Prostate gland (tissue), 2 donors: ENCODE measurements at regions not wholly inside any gene's neighbourhood (a gene's known extent, or its start where the extent isn't known, plus 50 kb on each side); places are given as distances from the start of the nearest gene placed in this dataset.

Source experiments
- DNase-seq: peaks from one replicate; pipeline ENCODE4 v3.0.0-alpha.2; 2019; ENCODE audit warnings: low spot score
- H3K27ac ChIP-seq, 2 donors: fragments of 200-600 bp; sonication (generic); 2 replicates each; pipeline ENCODE4 v1.5.1; 2017 to 2019
- H3K27me3 ChIP-seq: fragments of 200-600 bp; sonication (generic); replicated peaks from 2 replicates; pipeline ENCODE4 v1.5.1; 2019; ENCODE audit not compliant: insufficient read depth
- H3K36me3 ChIP-seq, 2 donors: fragments of 200-600 bp; sonication (generic); 1 replicate in 1 of 2; 2 replicates in 1 of 2; pipeline versions ENCODE4 v1.5.1 to v1.8.1; 2017 to 2019
- H3K4me1 ChIP-seq: fragments of 200-600 bp; sonication (generic); replicated peaks from 2 replicates; pipeline ENCODE4 v1.5.1; 2019
- H3K4me3 ChIP-seq, 2 donors: fragments of 200-600 bp; sonication (generic); 2 replicates each; pipeline ENCODE4 v1.5.1; 2017 to 2019
- H3K9me3 ChIP-seq: fragments of 200-600 bp; sonication (generic); 2 replicates; pipeline ENCODE4 v1.5.1; 2017
- CTCF ChIP-seq, 4 experiments: fragments of 200-600 bp in 2 of 4; fragments of 450-650 bp in 2 of 4; sonication (generic) in 2 of 4; IDR thresholded peaks; 1 replicate in 3 of 4; 2 replicates in 1 of 4; pipeline ENCODE4 v1.5.1; 2016 to 2019; ENCODE audit warnings: antibody characterized with exemption in 4 of 4, mild to moderate bottlenecking in 2 of 4, moderate library complexity in 2 of 4
- POLR2A ChIP-seq: fragments of 450-650 bp; IDR thresholded peaks from one replicate; pipeline ENCODE4 v1.6.1; 2016; ENCODE audit warnings: antibody characterized with exemption, mild to moderate bottlenecking
- POLR2AphosphoS5 ChIP-seq: sonication (generic); formaldehyde crosslinking; IDR thresholded peaks from one replicate; pipeline ENCODE4 v1.6.1; 2017; ENCODE audit warnings: antibody characterized with exemption
- WGBS: methylation state at CpG from one replicate; pipeline ENCODE4 v1.1.5; 2018; 5-methylcytosine and 5-hydroxymethylcytosine counted together
- intact Hi-C: fragments of 100-400 bp; cut with DNase I; formaldehyde crosslinking; loops from one replicate; pipeline ENCODE4 v1.14.2; 2022

- no peaks in the 10 kb centered on the region for H3K9me3 ChIP-seq
- no peak for TF ChIP-seq POLR2A
- no peak for TF ChIP-seq POLR2AphosphoS5
- TF ChIP-seq CTCF (IDR thresholded peaks at IDR 0.05): no peak
- no peaks in the 10 kb centered on the region for H3K36me3 ChIP-seq
- intact Hi-C loops: no loop called here
- H3K4me1 ChIP-seq: no peaks in the 10 kb centered on the region
- H3K27me3 ChIP-seq: no peaks in the 10 kb centered on the region
- 94% methylated on average over 5 of the region's 5 CpGs for WGBS
- no peak overlapping the region for H3K4me3 ChIP-seq
- H3K27ac ChIP-seq: no peak overlapping the region
- DNase-seq: no peak
Observed at GRCh38 chrX:95622200-95622599, 1062.4 kb upstream of the DIAPH2 start.

GRCh38 chrX:95626748-95627147 is 1057.9 kb upstream of the DIAPH2 start:
- no peaks in the 10 kb centered on the region for H3K36me3 ChIP-seq
- WGBS: 64% methylated on average over 1 of the region's 1 CpG
- no peaks in the 10 kb centered on the region for H3K9me3 ChIP-seq
- no peak overlapping the region for H3K27ac ChIP-seq
- no peak for TF ChIP-seq POLR2A
- no peak for TF ChIP-seq CTCF (IDR thresholded peaks at IDR 0.05)
- no peak for TF ChIP-seq POLR2AphosphoS5
- DNase-seq: no peak
- no peaks in the 10 kb centered on the region for H3K4me1 ChIP-seq
- intact Hi-C loops: no loop called here
- H3K4me3 ChIP-seq: no peak overlapping the region
- H3K27me3 ChIP-seq: no peaks in the 10 kb centered on the region

GRCh38 chrX:95628796-95629195 is 1055.8 kb upstream of the DIAPH2 start:
- no peak overlapping the region for H3K27ac ChIP-seq
- no peaks in the 10 kb centered on the region for H3K27me3 ChIP-seq
- H3K4me3 ChIP-seq: no peak overlapping the region
- DNase-seq: no peak
- intact Hi-C loops: no loop called here
- no peaks in the 10 kb centered on the region for H3K36me3 ChIP-seq
- no peak for TF ChIP-seq POLR2A
- TF ChIP-seq POLR2AphosphoS5: no peak
- no peak for TF ChIP-seq CTCF (IDR thresholded peaks at IDR 0.05)
- 94% methylated on average over 1 of the region's 1 CpG for WGBS
- H3K4me1 ChIP-seq: no peaks in the 10 kb centered on the region
- no peaks in the 10 kb centered on the region for H3K9me3 ChIP-seq

GRCh38 chrX:95629737-95630136 is 1054.9 kb upstream of the DIAPH2 start:
- Histone ChIP-seq H3K27ac (no peak overlapping the region), H3K4me3 (no peak overlapping the region), H3K36me3 (no peaks in the 10 kb centered on the region), H3K27me3 (no peaks in the 10 kb centered on the region), H3K9me3 (no peaks in the 10 kb centered on the region), H3K4me1 (no peaks in the 10 kb centered on the region)
- intact Hi-C loops: no loop called here
- WGBS: 94% methylated on average over 2 of the region's 2 CpGs
- DNase-seq: no peak
- TF ChIP-seq POLR2AphosphoS5 (no peak), POLR2A (no peak), CTCF (IDR thresholded peaks at IDR 0.05) (no peak)

GRCh38 chrX:95640226-95640625 is 1044.4 kb upstream of the DIAPH2 start:
- no peaks in the 10 kb centered on the region for H3K36me3 ChIP-seq
- intact Hi-C loops: no loop called here
- TF ChIP-seq CTCF (IDR thresholded peaks at IDR 0.05) (no peak), POLR2A (no peak), POLR2AphosphoS5 (no peak)
- 20% methylated on average over 2 of the region's 2 CpGs for WGBS
- no peaks in the 10 kb centered on the region for H3K4me1 ChIP-seq
- no peak overlapping the region for H3K27ac ChIP-seq
- no peak overlapping the region for H3K4me3 ChIP-seq
- no peaks in the 10 kb centered on the region for H3K27me3 ChIP-seq
- DNase-seq: no peak
- H3K9me3 ChIP-seq: no peaks in the 10 kb centered on the region
